ENCODE measurements at regions not wholly inside any gene's neighbourhood (a gene's known extent, or its start where the extent isn't known, plus 50 kb on each side); places are given as distances from the start of the nearest gene placed in this dataset.

DNA sequence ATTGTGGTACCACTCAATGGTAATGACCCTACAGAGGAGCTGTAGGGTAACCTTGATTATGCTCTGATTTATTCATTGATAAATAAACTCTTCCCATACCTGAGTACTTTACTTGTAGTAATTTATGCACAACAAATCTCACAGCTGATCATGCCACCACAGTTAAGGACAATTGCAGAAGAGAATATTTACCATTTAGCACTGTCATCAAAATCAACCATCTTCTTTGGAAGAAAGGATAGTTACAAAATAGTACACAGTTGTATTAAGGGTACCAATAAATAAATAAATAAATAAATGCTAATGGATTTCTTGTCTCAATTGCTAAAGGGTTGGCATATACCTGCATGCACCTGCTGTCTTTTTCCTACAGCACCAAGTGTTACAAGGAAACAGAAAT lies 97.6 kb upstream of the PDE1C start:
- no peaks in the 10 kb centered on the region for H3K4me1 ChIP-seq
- no peaks in the 10 kb centered on the region for H3K27me3 ChIP-seq (ENCODE audit: control insufficient read depth, insufficient read depth, low read length)
- no peaks in the 10 kb centered on the region for H3K9me3 ChIP-seq (ENCODE audit: control insufficient read depth, low read length)
- no peaks in the 10 kb centered on the region for H3K79me2 ChIP-seq
- no peaks in the 10 kb centered on the region for H3K36me3 ChIP-seq (ENCODE audit: control insufficient read depth, insufficient read depth, low read length)
- H2AFZ ChIP-seq, result no peak overlapping the region
- TF ChIP-seq, protein P1, sequence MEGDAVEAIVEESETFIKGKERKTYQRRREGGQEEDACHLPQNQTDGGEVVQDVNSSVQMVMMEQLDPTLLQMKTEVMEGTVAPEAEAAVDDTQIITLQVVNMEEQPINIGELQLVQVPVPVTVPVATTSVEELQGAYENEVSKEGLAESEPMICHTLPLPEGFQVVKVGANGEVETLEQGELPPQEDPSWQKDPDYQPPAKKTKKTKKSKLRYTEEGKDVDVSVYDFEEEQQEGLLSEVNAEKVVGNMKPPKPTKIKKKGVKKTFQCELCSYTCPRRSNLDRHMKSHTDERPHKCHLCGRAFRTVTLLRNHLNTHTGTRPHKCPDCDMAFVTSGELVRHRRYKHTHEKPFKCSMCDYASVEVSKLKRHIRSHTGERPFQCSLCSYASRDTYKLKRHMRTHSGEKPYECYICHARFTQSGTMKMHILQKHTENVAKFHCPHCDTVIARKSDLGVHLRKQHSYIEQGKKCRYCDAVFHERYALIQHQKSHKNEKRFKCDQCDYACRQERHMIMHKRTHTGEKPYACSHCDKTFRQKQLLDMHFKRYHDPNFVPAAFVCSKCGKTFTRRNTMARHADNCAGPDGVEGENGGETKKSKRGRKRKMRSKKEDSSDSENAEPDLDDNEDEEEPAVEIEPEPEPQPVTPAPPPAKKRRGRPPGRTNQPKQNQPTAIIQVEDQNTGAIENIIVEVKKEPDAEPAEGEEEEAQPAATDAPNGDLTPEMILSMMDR (IDR thresholded peaks at IDR 0.05), result no peak
- H3K27ac ChIP-seq, result no peak overlapping the region
- H3K4me2 ChIP-seq (ENCODE audit: low read length), result no peak overlapping the region
- H3K4me3 ChIP-seq (ENCODE audit: low read depth, low read length), result no peak overlapping the region
- no peak overlapping the region for H3K9ac ChIP-seq

DNA sequence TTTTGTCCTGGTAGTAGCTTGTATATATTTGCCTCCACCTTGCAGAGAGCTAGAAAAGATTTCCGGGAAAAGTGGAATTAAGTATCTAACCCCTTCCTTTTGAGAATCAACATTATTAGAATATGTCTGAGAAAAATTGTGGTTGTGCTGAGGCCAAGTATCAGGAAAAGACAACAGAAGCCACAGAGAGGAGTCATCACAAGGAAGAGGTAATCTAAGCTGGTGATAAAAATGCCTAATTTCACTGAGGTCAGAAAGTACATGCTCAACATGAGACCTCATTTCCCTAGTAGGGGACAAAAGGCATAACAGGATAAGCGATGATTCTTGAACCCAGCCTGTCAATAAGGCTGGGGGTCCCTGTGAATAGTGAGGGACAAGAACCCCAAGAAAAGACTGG lies 97.0 kb upstream of the PDE1C start:
- Histone ChIP-seq H3K27me3 (ENCODE audit: control insufficient read depth, insufficient read depth, low read length) (no peaks in the 10 kb centered on the region), H3K9ac (no peak overlapping the region), H3K4me1 (no peaks in the 10 kb centered on the region), H2AFZ (no peak overlapping the region), H3K4me2 (ENCODE audit: low read length) (no peak overlapping the region), H3K4me3 (ENCODE audit: low read depth, low read length) (no peak overlapping the region), H3K27ac (no peak overlapping the region), H3K9me3 (ENCODE audit: control insufficient read depth, low read length) (no peaks in the 10 kb centered on the region), H3K79me2 (no peaks in the 10 kb centered on the region), H3K36me3 (ENCODE audit: control insufficient read depth, insufficient read depth, low read length) (no peaks in the 10 kb centered on the region)
- TF ChIP-seq, protein P1 (IDR thresholded peaks at IDR 0.05), result no peak

DNA sequence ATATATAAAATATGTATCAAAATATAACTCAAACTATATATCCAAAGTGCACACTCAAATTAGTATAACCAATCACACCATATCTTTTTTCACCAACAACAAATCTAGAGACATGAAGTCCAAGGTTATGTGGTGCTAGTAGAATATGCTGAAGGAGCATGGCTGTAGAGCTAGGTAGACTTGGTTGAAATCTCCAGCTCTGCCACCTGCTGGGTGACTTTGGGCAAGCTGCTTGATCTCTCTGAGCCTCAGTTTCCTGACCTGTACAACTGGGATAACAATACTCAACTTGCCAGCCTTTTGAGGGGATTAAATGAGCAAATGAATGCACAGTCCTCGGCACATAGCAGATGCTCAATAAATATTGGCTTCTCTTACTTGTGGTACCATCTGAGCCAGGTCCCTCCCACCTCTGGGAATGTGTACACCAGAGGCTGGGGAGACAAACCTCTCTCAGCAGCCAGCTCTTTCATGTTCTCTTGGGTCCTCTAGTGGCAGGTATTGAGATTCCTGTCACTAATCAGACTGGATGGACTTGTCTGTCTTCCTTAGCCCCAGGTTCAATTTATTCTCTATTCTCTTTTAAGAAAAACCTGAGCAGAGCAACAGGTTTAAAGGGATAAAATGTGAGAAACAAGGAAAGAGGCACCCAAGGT lies 94.3 kb upstream of the PDE1C start:
- no peaks in the 10 kb centered on the region for H3K36me3 ChIP-seq (ENCODE audit: control insufficient read depth, insufficient read depth, low read length)
- no peak overlapping the region for H3K27ac ChIP-seq
- H3K27me3 ChIP-seq (ENCODE audit: control insufficient read depth, insufficient read depth, low read length), result no peaks in the 10 kb centered on the region
- H3K4me2 ChIP-seq (ENCODE audit: low read length), result no peak overlapping the region
- no peak overlapping the region for H3K4me3 ChIP-seq (ENCODE audit: low read depth, low read length)
- H3K9me3 ChIP-seq (ENCODE audit: control insufficient read depth, low read length), result no peaks in the 10 kb centered on the region
- H3K9ac ChIP-seq, result no peak overlapping the region
- H3K4me1 ChIP-seq, result no peaks in the 10 kb centered on the region
- H2AFZ ChIP-seq, result no peak overlapping the region
- TF ChIP-seq, protein P1 (IDR thresholded peaks at IDR 0.05), result no peak
- no peaks in the 10 kb centered on the region for H3K79me2 ChIP-seq

DNA sequence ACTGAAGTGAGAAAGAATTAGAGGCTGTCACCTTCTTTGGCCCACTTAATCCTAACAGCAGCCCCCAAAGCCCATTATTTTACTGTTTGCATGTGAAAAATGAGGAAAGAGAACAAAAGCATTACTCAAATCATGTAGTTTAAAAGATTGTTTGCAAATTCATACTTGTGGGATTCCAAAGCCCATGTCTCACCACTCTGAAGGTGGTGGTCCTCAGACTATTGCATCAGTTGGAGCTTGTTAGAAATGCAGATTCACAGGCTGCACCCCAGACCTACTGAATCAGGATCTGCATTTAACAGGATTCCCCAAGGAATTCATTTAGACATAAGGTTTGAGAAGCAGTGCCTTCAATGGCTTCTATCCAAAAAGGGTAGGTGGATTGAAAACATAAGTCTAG lies 93.7 kb upstream of the PDE1C start:
- H3K4me2 ChIP-seq (ENCODE audit: low read length), result no peak overlapping the region
- H3K9me3 ChIP-seq (ENCODE audit: control insufficient read depth, low read length), result no peaks in the 10 kb centered on the region
- no peak overlapping the region for H3K27ac ChIP-seq
- H3K4me3 ChIP-seq (ENCODE audit: low read depth, low read length), result no peak overlapping the region
- H3K79me2 ChIP-seq, result no peaks in the 10 kb centered on the region
- H3K9ac ChIP-seq, result no peak overlapping the region
- no peaks in the 10 kb centered on the region for H3K36me3 ChIP-seq (ENCODE audit: control insufficient read depth, insufficient read depth, low read length)
- H3K4me1 ChIP-seq, result no peaks in the 10 kb centered on the region
- no peaks in the 10 kb centered on the region for H3K27me3 ChIP-seq (ENCODE audit: control insufficient read depth, insufficient read depth, low read length)
- TF ChIP-seq, protein P1 (IDR thresholded peaks at IDR 0.05), result no peak
- no peak overlapping the region for H2AFZ ChIP-seq

DNA sequence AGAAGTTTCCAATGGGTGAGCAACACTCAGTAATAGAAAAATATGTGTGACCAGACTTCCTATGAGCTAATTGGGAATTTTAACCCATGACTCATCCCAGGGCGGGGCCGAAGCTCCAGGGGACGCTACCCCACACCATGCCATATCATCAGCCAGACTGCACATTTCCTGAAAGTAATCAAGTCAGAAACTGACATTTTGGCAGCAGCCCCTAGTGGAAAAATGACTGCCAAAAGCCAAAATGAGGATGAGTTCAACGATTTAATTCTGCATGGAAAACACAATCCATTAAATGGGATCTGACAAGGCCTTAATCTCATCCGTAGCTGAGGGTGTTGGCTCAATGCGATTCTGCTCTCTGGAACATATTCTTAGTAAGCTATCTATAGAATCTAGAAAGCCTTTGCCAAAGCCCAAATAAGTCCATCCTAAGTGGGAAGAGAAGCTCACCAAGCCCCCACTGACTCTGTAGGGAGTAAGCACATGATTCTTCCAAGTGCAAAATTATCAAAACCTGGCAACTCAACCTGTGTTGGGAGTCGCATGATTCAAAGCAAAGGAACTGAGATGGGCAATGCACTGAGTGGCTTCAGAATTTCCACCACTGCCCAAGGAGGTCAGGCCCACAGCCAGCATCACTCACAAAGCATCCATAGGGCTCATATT lies 93.1 kb upstream of the PDE1C start:
- Histone ChIP-seq H3K27me3 (ENCODE audit: control insufficient read depth, insufficient read depth, low read length) (no peaks in the 10 kb centered on the region), H3K4me2 (ENCODE audit: low read length) (no peak overlapping the region), H3K9ac (no peak overlapping the region), H3K79me2 (no peaks in the 10 kb centered on the region), H3K9me3 (ENCODE audit: control insufficient read depth, low read length) (no peaks in the 10 kb centered on the region), H2AFZ (no peak overlapping the region), H3K36me3 (ENCODE audit: control insufficient read depth, insufficient read depth, low read length) (no peaks in the 10 kb centered on the region), H3K4me1 (no peaks in the 10 kb centered on the region), H3K27ac (no peak overlapping the region), H3K4me3 (ENCODE audit: low read depth, low read length) (no peak overlapping the region)
- TF ChIP-seq, protein P1 (IDR thresholded peaks at IDR 0.05), result no peak
